ENCODE measurements at regions not wholly inside any gene's neighbourhood (a gene's known extent, or its start where the extent isn't known, plus 50 kb on each side); places are given as distances from the start of the nearest gene placed in this dataset.

- TF ChIP-seq EZH2 (IDR thresholded peaks at IDR 0.05; ENCODE audit: borderline replicate concordance) (no peak), CTCF (IDR thresholded peaks at IDR 0.05; ENCODE audit: poor library complexity) (no peak)
These were observed 198.7 kb downstream of the KCNJ2 start for GRCh38 chr17:70368011-70368410.

Data from hepatocyte (in vitro differentiated cells).